WTC11 (cell line): ENCODE measurements at regions not wholly inside any gene's neighbourhood (a gene's known extent, or its start where the extent isn't known, plus 50 kb on each side); places are given as distances from the start of the nearest gene placed in this dataset.

Experiments
- ATAC-seq: fragments of 200-7000 bp; cut with Tn5 transposase; 2 replicates; pipeline ENCODE4 v1.10.0; 2021; ENCODE audit warnings: mild to moderate bottlenecking, moderate library complexity
- CTCF ChIA-PET: fragments of 300-600 bp; sonication (Branson Sonifier 250); formaldehyde crosslinking; loops from one replicate; lab custom pipeline; 2021; ENCODE audit warnings: antibody characterized with exemption; lab: Charles Lee
- POLR2A ChIA-PET: fragments of 350-600 bp; sonication (Branson Sonifier 250); formaldehyde crosslinking; loops from one replicate; lab custom pipeline; 2021; ENCODE audit warnings: antibody characterized with exemption; lab: Charles Lee
- DNase-seq: peaks from one replicate; pipeline ENCODE4 v3.0.0; 2021; ENCODE audit warnings: low spot score
- H3K27ac Mint-ChIP-seq: 2 replicates; pipeline ENCODE4 v1.8.0; 2021; ENCODE audit warnings: mixed read lengths
- H3K27me3 Mint-ChIP-seq: 2 replicates; pipeline ENCODE4 v1.8.0; 2021; ENCODE audit warnings: low read depth, mild to moderate bottlenecking, moderate library complexity, mixed read lengths
- H3K36me3 Mint-ChIP-seq: 2 replicates; pipeline ENCODE4 v1.8.0; 2021; ENCODE audit warnings: mixed read lengths
- H3K4me1 Mint-ChIP-seq: 2 replicates; pipeline ENCODE4 v1.8.0; 2022; ENCODE audit warnings: mixed read lengths
- H3K4me3 Mint-ChIP-seq: 2 replicates; pipeline ENCODE4 v1.8.0; 2021; ENCODE audit warnings: mild to moderate bottlenecking, moderate library complexity, mixed read lengths
- H3K9me3 Mint-ChIP-seq: 2 replicates; pipeline ENCODE4 v1.8.0; 2021; ENCODE audit warnings: mixed read lengths
- CBFB ChIP-seq: sonication (generic); formaldehyde crosslinking; IDR thresholded peaks from 2 replicates; pipeline ENCODE4 v1.8.1; 2022; ENCODE audit warnings: mild to moderate bottlenecking, low read depth, missing genetic modification reagents
- ETV6 ChIP-seq: sonication (generic); formaldehyde crosslinking; IDR thresholded peaks from 2 replicates; pipeline ENCODE4 v1.8.1; 2022; ENCODE audit warnings: mild to moderate bottlenecking, missing genetic modification reagents
- FOXJ3 ChIP-seq: sonication (generic); formaldehyde crosslinking; IDR thresholded peaks from 2 replicates; pipeline ENCODE4 v1.9.0; 2021; ENCODE audit warnings: missing genetic modification reagents, mild to moderate bottlenecking, borderline replicate concordance
- GRHL2 ChIP-seq: fragments of 250-450 bp; sonication (Bioruptor Pico); IDR thresholded peaks from 2 replicates; pipeline ENCODE4 v1.8.0; 2022; ENCODE audit warnings: mild to moderate bottlenecking, moderate library complexity; ENCODE audit not compliant: insufficient replicate concordance, severe bottlenecking
- MXD4 ChIP-seq: fragments of 250-450 bp; sonication (Bioruptor Pico); IDR thresholded peaks from 2 replicates; pipeline ENCODE4 v1.8.0; 2021; ENCODE audit warnings: mild to moderate bottlenecking, moderate library complexity, borderline replicate concordance
- MYBL2 ChIP-seq: sonication (generic); formaldehyde crosslinking; IDR thresholded peaks from 2 replicates; pipeline ENCODE4 v1.8.1; 2023; ENCODE audit warnings: mild to moderate bottlenecking, moderate library complexity, missing genetic modification reagents
- NFE2L1 ChIP-seq: sonication (generic); formaldehyde crosslinking; IDR thresholded peaks from 2 replicates; pipeline ENCODE4 v1.8.1; 2023; ENCODE audit warnings: missing genetic modification reagents
- RELA ChIP-seq: sonication (generic); formaldehyde crosslinking; IDR thresholded peaks from 2 replicates; pipeline ENCODE4 v1.8.1; 2022; ENCODE audit warnings: missing genetic modification reagents, mild to moderate bottlenecking, borderline replicate concordance
- SP1 ChIP-seq: sonication (generic); formaldehyde crosslinking; conservative IDR thresholded peaks from 2 replicates; pipeline ENCODE4 v1.8.1; 2022; ENCODE audit warnings: missing genetic modification reagents
- TCF7 ChIP-seq: sonication (generic); formaldehyde crosslinking; IDR thresholded peaks from 2 replicates; pipeline ENCODE4 v1.8.0; 2022; ENCODE audit warnings: mild to moderate bottlenecking, low read depth, missing genetic modification reagents, moderate library complexity
- TEAD1 ChIP-seq: sonication (generic); formaldehyde crosslinking; IDR thresholded peaks from 2 replicates; pipeline ENCODE4 v1.8.0; 2022; ENCODE audit warnings: mild to moderate bottlenecking, missing genetic modification reagents
- TEAD4 ChIP-seq: sonication (generic); formaldehyde crosslinking; IDR thresholded peaks from 2 replicates; pipeline ENCODE4 v1.8.0; 2022; ENCODE audit warnings: mild to moderate bottlenecking, missing genetic modification reagents
- ZNF121 ChIP-seq: sonication (generic); formaldehyde crosslinking; IDR thresholded peaks from 2 replicates; pipeline ENCODE4 v1.8.0; 2023; ENCODE audit warnings: missing genetic modification reagents
- ZNF671 ChIP-seq: fragments of 250-450 bp; sonication (Bioruptor Pico); IDR thresholded peaks from 2 replicates; pipeline ENCODE4 v1.8.0; 2021; ENCODE audit warnings: mild to moderate bottlenecking
- TF ChIP-seq, protein P1 (sequence below): sonication (generic); formaldehyde crosslinking; IDR thresholded peaks from 2 replicates; pipeline ENCODE4 v1.8.1; 2023; ENCODE audit warnings: mild to moderate bottlenecking, missing genetic modification reagents, borderline replicate concordance
- TF ChIP-seq, protein P2 (sequence below): sonication (generic); formaldehyde crosslinking; IDR thresholded peaks from 2 replicates; pipeline ENCODE4 v1.8.1; 2023; ENCODE audit warnings: mild to moderate bottlenecking, missing genetic modification reagents
- TF ChIP-seq, protein P3 (sequence below): sonication (generic); formaldehyde crosslinking; IDR thresholded peaks from 2 replicates; pipeline ENCODE4 v1.8.0; 2023; ENCODE audit warnings: mild to moderate bottlenecking, missing genetic modification reagents
- TF ChIP-seq, protein P4 (sequence below): sonication (generic); formaldehyde crosslinking; IDR thresholded peaks from 2 replicates; pipeline ENCODE4 v1.8.0; 2022; ENCODE audit warnings: mild to moderate bottlenecking, missing genetic modification reagents
- TF ChIP-seq, protein P5 (sequence below): sonication (generic); formaldehyde crosslinking; IDR thresholded peaks from 2 replicates; pipeline ENCODE4 v1.8.0; 2022; ENCODE audit warnings: mild to moderate bottlenecking, missing genetic modification reagents
- TF ChIP-seq, protein P6 (sequence below): fragments of 250-450 bp; sonication (Bioruptor Pico); IDR thresholded peaks from 2 replicates; pipeline ENCODE4 v1.9.0; 2021; ENCODE audit warnings: moderate library complexity, mild to moderate bottlenecking, inconsistent platforms, borderline replicate concordance
- TF ChIP-seq, protein P7 (sequence below): sonication (generic); formaldehyde crosslinking; conservative IDR thresholded peaks from 2 replicates; pipeline ENCODE4 v1.8.1; 2023; ENCODE audit warnings: mild to moderate bottlenecking, low read depth, missing genetic modification reagents, moderate library complexity

DNA sequence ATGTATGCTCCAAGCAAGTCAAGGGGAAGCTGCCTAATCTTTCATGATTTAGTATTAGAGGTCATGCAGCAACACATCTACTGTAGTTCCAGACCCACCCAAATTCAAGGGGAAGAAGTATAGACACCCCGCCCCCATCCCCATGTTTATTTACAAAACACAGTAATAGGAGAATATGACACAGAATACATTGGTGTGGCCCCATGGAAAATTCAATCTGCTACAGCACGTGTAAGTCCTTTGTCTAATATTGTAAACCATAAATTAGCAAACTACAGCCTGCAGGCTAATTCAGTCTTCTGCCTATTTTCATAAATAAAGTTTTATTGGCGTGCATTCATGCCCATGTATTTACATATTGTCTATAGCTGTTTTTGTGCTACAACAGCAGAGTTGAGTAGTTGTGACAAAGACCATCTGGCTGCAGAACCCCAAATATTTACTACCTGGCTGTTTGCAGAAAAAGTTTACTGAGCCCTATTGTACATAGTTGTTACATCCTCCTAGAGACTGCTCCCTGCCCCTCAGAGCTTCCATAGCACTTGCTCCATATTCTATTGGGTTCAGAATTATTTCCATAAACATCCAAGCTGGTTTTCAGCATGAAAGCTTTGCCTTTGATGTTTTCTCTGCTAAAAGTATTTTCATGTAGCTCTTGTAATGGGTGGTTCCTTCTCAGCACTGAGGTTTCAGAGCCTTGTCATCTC is 326.8 kb upstream of the CPEB2 start (continued):
- TF ChIP-seq, protein P1, sequence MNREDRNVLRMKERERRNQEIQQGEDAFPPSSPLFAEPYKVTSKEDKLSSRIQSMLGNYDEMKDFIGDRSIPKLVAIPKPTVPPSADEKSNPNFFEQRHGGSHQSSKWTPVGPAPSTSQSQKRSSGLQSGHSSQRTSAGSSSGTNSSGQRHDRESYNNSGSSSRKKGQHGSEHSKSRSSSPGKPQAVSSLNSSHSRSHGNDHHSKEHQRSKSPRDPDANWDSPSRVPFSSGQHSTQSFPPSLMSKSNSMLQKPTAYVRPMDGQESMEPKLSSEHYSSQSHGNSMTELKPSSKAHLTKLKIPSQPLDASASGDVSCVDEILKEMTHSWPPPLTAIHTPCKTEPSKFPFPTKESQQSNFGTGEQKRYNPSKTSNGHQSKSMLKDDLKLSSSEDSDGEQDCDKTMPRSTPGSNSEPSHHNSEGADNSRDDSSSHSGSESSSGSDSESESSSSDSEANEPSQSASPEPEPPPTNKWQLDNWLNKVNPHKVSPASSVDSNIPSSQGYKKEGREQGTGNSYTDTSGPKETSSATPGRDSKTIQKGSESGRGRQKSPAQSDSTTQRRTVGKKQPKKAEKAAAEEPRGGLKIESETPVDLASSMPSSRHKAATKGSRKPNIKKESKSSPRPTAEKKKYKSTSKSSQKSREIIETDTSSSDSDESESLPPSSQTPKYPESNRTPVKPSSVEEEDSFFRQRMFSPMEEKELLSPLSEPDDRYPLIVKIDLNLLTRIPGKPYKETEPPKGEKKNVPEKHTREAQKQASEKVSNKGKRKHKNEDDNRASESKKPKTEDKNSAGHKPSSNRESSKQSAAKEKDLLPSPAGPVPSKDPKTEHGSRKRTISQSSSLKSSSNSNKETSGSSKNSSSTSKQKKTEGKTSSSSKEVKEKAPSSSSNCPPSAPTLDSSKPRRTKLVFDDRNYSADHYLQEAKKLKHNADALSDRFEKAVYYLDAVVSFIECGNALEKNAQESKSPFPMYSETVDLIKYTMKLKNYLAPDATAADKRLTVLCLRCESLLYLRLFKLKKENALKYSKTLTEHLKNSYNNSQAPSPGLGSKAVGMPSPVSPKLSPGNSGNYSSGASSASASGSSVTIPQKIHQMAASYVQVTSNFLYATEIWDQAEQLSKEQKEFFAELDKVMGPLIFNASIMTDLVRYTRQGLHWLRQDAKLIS (CRISPR knock-in tag) = no peak
- TF ChIP-seq, protein P2, sequence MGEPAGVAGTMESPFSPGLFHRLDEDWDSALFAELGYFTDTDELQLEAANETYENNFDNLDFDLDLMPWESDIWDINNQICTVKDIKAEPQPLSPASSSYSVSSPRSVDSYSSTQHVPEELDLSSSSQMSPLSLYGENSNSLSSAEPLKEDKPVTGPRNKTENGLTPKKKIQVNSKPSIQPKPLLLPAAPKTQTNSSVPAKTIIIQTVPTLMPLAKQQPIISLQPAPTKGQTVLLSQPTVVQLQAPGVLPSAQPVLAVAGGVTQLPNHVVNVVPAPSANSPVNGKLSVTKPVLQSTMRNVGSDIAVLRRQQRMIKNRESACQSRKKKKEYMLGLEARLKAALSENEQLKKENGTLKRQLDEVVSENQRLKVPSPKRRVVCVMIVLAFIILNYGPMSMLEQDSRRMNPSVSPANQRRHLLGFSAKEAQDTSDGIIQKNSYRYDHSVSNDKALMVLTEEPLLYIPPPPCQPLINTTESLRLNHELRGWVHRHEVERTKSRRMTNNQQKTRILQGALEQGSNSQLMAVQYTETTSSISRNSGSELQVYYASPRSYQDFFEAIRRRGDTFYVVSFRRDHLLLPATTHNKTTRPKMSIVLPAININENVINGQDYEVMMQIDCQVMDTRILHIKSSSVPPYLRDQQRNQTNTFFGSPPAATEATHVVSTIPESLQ (CRISPR knock-in tag) = no peak

DNA sequence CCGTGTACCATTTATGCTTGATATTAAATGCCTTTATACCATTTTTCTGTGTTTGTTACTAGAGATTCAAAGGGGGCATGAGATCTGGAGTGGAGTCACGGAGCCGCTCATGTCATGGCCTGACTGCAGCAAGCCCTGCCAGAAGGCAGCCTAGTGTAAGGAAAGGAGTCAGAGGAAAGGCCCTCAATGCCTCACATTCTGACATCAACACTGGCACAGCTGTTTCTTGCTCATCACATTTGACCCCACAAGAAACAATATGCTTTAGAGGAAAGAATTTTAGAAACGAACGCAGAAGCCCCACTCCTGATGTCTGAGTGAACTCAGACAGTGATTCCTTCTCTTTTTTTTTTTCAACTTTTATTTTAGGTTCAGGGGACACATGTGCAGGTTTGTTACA is 322.4 kb upstream of the CPEB2 start:
- no peak for ATAC-seq
- no peak for TF ChIP-seq ETV6
- TF ChIP-seq NFE2L1 (CRISPR knock-in tag) = no peak
- TF ChIP-seq MXD4 (CRISPR knock-in tag) = no peak
- no peak for TF ChIP-seq SP1 (CRISPR knock-in tag)
- TF ChIP-seq, protein P3, sequence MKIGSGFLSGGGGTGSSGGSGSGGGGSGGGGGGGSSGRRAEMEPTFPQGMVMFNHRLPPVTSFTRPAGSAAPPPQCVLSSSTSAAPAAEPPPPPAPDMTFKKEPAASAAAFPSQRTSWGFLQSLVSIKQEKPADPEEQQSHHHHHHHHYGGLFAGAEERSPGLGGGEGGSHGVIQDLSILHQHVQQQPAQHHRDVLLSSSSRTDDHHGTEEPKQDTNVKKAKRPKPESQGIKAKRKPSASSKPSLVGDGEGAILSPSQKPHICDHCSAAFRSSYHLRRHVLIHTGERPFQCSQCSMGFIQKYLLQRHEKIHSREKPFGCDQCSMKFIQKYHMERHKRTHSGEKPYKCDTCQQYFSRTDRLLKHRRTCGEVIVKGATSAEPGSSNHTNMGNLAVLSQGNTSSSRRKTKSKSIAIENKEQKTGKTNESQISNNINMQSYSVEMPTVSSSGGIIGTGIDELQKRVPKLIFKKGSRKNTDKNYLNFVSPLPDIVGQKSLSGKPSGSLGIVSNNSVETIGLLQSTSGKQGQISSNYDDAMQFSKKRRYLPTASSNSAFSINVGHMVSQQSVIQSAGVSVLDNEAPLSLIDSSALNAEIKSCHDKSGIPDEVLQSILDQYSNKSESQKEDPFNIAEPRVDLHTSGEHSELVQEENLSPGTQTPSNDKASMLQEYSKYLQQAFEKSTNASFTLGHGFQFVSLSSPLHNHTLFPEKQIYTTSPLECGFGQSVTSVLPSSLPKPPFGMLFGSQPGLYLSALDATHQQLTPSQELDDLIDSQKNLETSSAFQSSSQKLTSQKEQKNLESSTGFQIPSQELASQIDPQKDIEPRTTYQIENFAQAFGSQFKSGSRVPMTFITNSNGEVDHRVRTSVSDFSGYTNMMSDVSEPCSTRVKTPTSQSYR = no peak
- no peak for TF ChIP-seq ZNF671
- no peak for TF ChIP-seq FOXJ3 (CRISPR knock-in tag)
- no peak for TF ChIP-seq MYBL2
- TF ChIP-seq ZNF121 (CRISPR knock-in tag) = no peak
- TF ChIP-seq RELA (CRISPR knock-in tag) = no peak
- TF ChIP-seq, protein P4, sequence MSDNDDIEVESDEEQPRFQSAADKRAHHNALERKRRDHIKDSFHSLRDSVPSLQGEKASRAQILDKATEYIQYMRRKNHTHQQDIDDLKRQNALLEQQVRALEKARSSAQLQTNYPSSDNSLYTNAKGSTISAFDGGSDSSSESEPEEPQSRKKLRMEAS = no peak
- TF ChIP-seq, protein P5, sequence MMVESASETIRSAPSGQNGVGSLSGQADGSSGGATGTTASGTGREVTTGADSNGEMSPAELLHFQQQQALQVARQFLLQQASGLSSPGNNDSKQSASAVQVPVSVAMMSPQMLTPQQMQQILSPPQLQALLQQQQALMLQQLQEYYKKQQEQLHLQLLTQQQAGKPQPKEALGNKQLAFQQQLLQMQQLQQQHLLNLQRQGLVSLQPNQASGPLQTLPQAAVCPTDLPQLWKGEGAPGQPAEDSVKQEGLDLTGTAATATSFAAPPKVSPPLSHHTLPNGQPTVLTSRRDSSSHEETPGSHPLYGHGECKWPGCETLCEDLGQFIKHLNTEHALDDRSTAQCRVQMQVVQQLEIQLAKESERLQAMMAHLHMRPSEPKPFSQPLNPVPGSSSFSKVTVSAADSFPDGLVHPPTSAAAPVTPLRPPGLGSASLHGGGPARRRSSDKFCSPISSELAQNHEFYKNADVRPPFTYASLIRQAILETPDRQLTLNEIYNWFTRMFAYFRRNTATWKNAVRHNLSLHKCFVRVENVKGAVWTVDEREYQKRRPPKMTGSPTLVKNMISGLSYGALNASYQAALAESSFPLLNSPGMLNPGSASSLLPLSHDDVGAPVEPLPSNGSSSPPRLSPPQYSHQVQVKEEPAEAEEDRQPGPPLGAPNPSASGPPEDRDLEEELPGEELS = no peak
- TF ChIP-seq TEAD4 (CRISPR knock-in tag) = no peak
- no peak for TF ChIP-seq CBFB
- TF ChIP-seq, protein P6, sequence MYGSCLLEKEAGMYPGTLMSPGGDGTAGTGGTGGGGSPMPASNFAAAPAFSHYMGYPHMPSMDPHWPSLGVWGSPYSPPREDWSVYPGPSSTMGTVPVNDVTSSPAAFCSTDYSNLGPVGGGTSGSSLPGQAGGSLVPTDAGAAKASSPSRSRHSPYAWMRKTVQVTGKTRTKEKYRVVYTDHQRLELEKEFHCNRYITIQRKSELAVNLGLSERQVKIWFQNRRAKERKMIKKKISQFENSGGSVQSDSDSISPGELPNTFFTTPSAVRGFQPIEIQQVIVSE (CRISPR knock-in tag) = no peak
- no peak for TF ChIP-seq GRHL2 (CRISPR knock-in tag)
- TF ChIP-seq, protein P7, sequence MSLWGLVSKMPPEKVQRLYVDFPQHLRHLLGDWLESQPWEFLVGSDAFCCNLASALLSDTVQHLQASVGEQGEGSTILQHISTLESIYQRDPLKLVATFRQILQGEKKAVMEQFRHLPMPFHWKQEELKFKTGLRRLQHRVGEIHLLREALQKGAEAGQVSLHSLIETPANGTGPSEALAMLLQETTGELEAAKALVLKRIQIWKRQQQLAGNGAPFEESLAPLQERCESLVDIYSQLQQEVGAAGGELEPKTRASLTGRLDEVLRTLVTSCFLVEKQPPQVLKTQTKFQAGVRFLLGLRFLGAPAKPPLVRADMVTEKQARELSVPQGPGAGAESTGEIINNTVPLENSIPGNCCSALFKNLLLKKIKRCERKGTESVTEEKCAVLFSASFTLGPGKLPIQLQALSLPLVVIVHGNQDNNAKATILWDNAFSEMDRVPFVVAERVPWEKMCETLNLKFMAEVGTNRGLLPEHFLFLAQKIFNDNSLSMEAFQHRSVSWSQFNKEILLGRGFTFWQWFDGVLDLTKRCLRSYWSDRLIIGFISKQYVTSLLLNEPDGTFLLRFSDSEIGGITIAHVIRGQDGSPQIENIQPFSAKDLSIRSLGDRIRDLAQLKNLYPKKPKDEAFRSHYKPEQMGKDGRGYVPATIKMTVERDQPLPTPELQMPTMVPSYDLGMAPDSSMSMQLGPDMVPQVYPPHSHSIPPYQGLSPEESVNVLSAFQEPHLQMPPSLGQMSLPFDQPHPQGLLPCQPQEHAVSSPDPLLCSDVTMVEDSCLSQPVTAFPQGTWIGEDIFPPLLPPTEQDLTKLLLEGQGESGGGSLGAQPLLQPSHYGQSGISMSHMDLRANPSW (CRISPR knock-in tag) = no peak
- no peak for TF ChIP-seq TCF7
- TF ChIP-seq TEAD1 (CRISPR knock-in tag) = no peak
- H3K36me3 Mint-ChIP-seq = peaks cover 3% of the 10 kb centered on the region; the same call in 1 of the 2 replicates
- no peak overlapping the region for H3K27ac Mint-ChIP-seq
- H3K9me3 Mint-ChIP-seq = peaks cover 24% of the 10 kb centered on the region
- no peak for DNase-seq
- ChIA-PET CTCF (no interaction called here), POLR2A (no interaction called here)
- H3K4me3 Mint-ChIP-seq = no peak overlapping the region
- no peaks in the 10 kb centered on the region for H3K27me3 Mint-ChIP-seq
- H3K4me1 Mint-ChIP-seq = peaks cover 7% of the 10 kb centered on the region
